Loucy (cell line): ENCODE measurements at regions not wholly inside any gene's neighbourhood (a gene's known extent, or its start where the extent isn't known, plus 50 kb on each side); places are given as distances from the start of the nearest gene placed in this dataset.

Experiments
- H2AFZ ChIP-seq: fragments of 200-600 bp; sonication (generic); 2 replicates; pipeline ENCODE4 v1.6.0; 2016; ENCODE audit warnings: antibody characterized with exemption, mild to moderate bottlenecking, low read length, moderate library complexity
- H3F3A ChIP-seq: fragments of 200-600 bp; 2 replicates; pipeline ENCODE4 v1.6.0; 2016; ENCODE audit warnings: antibody characterized with exemption, low read depth, mild to moderate bottlenecking
- H3K27me3 ChIP-seq: fragments of 200-600 bp; sonication (generic); 2 replicates; pipeline ENCODE4 v1.6.1; 2014; ENCODE audit warnings: low read length, mild to moderate bottlenecking; ENCODE audit not compliant: insufficient read depth, poor library complexity, severe bottlenecking
- H3K36me3 ChIP-seq: fragments of 200-600 bp; sonication (generic); 2 replicates; pipeline ENCODE4 v1.6.1; 2016; ENCODE audit warnings: low read length; ENCODE audit not compliant: insufficient read depth
- H3K4me1 ChIP-seq: fragments of 200-600 bp; sonication (generic); 2 replicates; pipeline ENCODE4 v1.5.1; 2014; ENCODE audit warnings: low read length, mild to moderate bottlenecking; ENCODE audit not compliant: insufficient read depth, poor library complexity, severe bottlenecking
- H3K4me2 ChIP-seq: fragments of 200-600 bp; sonication (generic); 2 replicates; pipeline ENCODE4 v1.6.0; 2014; ENCODE audit warnings: antibody characterized with exemption, low read length, low read depth, mild to moderate bottlenecking; ENCODE audit not compliant: poor library complexity, severe bottlenecking
- H3K4me3 ChIP-seq: fragments of 200-600 bp; sonication (generic); 2 replicates; pipeline ENCODE4 v1.5.1; 2014; ENCODE audit warnings: low read length, mild to moderate bottlenecking, mixed read lengths; ENCODE audit not compliant: poor library complexity, severe bottlenecking
- H3K79me2 ChIP-seq: fragments of 200-600 bp; sonication (generic); 2 replicates; pipeline ENCODE4 v1.6.1; 2014; ENCODE audit warnings: low read length; ENCODE audit not compliant: insufficient read depth
- H3K9ac ChIP-seq: fragments of 200-600 bp; sonication (generic); 2 replicates; pipeline ENCODE4 v1.6.0; 2014; ENCODE audit warnings: mild to moderate bottlenecking, low read depth, low read length, moderate library complexity; ENCODE audit not compliant: poor library complexity, severe bottlenecking
- H3K9me2 ChIP-seq: fragments of 200-600 bp; sonication (generic); replicated peaks from 2 replicates; pipeline ENCODE4 v1.6.1; 2016; ENCODE audit warnings: low read depth, low read length, mixed read lengths
- H3K9me3 ChIP-seq: fragments of 200-600 bp; sonication (generic); 2 replicates; pipeline ENCODE4 v1.6.1; 2014; ENCODE audit warnings: mild to moderate bottlenecking, antibody characterized with exemption, low read length, low read depth; ENCODE audit not compliant: insufficient read depth
- H4K20me1 ChIP-seq: fragments of 200-600 bp; sonication (generic); 2 replicates; pipeline ENCODE4 v1.6.0; 2014; ENCODE audit warnings: antibody characterized with exemption, low read length, mild to moderate bottlenecking; ENCODE audit not compliant: insufficient read depth, poor library complexity, severe bottlenecking
- EZH2phosphoT487 ChIP-seq: fragments of 200-600 bp; IDR thresholded peaks from 2 replicates; pipeline ENCODE4 v1.6.1; 2018; ENCODE audit warnings: antibody characterized with exemption, mild to moderate bottlenecking, moderate library complexity, borderline replicate concordance
- TF ChIP-seq, protein P1 (sequence below): fragments of 200-600 bp; sonication (generic); conservative IDR thresholded peaks from 2 replicates; pipeline ENCODE4 v1.5.1; 2014; ENCODE audit warnings: mild to moderate bottlenecking, antibody characterized with exemption, low read length

DNA sequence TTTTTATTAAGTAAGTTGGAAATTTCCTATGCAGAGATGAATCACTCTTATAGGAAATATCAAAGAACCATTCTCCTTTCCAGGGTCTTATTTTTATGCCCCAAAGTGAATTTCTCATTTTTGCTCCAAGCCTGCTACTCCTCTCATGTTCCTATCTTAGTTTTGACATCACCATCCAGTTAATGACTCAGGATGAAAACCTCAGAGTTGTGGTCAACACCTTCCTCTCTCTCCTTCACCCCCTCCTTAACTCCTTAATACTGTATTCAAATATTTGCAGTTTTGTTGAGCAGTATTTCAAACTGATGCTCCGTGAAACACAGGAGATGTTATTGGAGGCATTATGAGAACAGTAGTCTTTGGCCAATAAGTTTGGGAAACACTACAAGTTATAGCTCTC is 64.1 kb downstream of the NRN1 start:
- H4K20me1 ChIP-seq, result no peaks in the 10 kb centered on the region
- no peaks in the 10 kb centered on the region for H3K4me1 ChIP-seq
- no peak overlapping the region for H3K4me2 ChIP-seq
- no peaks in the 10 kb centered on the region for H3K79me2 ChIP-seq
- no peak for TF ChIP-seq EZH2phosphoT487
- TF ChIP-seq, protein P1, sequence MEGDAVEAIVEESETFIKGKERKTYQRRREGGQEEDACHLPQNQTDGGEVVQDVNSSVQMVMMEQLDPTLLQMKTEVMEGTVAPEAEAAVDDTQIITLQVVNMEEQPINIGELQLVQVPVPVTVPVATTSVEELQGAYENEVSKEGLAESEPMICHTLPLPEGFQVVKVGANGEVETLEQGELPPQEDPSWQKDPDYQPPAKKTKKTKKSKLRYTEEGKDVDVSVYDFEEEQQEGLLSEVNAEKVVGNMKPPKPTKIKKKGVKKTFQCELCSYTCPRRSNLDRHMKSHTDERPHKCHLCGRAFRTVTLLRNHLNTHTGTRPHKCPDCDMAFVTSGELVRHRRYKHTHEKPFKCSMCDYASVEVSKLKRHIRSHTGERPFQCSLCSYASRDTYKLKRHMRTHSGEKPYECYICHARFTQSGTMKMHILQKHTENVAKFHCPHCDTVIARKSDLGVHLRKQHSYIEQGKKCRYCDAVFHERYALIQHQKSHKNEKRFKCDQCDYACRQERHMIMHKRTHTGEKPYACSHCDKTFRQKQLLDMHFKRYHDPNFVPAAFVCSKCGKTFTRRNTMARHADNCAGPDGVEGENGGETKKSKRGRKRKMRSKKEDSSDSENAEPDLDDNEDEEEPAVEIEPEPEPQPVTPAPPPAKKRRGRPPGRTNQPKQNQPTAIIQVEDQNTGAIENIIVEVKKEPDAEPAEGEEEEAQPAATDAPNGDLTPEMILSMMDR, result no peak
- H3K9me3 ChIP-seq, result peaks cover 8% of the 10 kb centered on the region; the same call in 1 of the 2 replicates
- H3K27me3 ChIP-seq, result peaks cover under 1% of the 10 kb centered on the region
- H2AFZ ChIP-seq, result no peak overlapping the region
- no peaks in the 10 kb centered on the region for H3K36me3 ChIP-seq
- no peak overlapping the region for H3K4me3 ChIP-seq
- no peaks in the 10 kb centered on the region for H3K9me2 ChIP-seq
- H3F3A ChIP-seq, result no peaks in the 10 kb centered on the region
- H3K9ac ChIP-seq, result no peak overlapping the region

DNA sequence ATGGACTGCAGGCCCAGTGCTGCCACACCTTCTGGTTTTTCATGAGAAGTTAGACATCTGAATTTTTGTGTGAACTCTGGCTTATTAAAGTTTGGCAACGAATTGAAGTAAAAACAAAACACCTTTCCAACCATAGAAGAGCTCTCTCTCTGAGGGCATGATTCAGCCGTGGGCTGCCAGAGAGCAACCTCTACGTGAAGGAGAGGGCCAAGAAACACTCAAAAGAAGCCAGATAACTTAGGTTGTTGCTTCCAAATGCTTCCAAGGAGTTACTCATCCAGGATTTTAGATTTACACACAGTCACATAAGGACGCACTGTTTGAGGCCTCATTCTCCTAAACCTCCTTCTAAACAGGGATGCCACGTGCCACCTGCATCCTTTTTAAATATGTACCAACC is 65.5 kb downstream of the NRN1 start:
- Histone ChIP-seq H3K4me1 (no peaks in the 10 kb centered on the region), H3K36me3 (no peaks in the 10 kb centered on the region), H2AFZ (no peak overlapping the region), H3K9ac (no peak overlapping the region), H3F3A (no peaks in the 10 kb centered on the region), H3K27me3 (no peaks in the 10 kb centered on the region), H3K79me2 (no peaks in the 10 kb centered on the region), H3K9me2 (no peaks in the 10 kb centered on the region), H3K9me3 (peaks cover 8% of the 10 kb centered on the region; the same call in 1 of the 2 replicates), H3K4me2 (no peak overlapping the region), H4K20me1 (no peaks in the 10 kb centered on the region), H3K4me3 (no peak overlapping the region)
- TF ChIP-seq, protein P1, result no peak
- no peak for TF ChIP-seq EZH2phosphoT487

GRCh38 chr6:5938934-5939333 is 67.8 kb downstream of the NRN1 start:
- Histone ChIP-seq H3K9me3 (no peaks in the 10 kb centered on the region; the same call in 1 of the 2 replicates), H3K4me1 (no peaks in the 10 kb centered on the region), H3K27me3 (no peaks in the 10 kb centered on the region), H3F3A (no peaks in the 10 kb centered on the region), H3K9ac (no peak overlapping the region), H3K79me2 (no peaks in the 10 kb centered on the region), H3K9me2 (no peaks in the 10 kb centered on the region), H2AFZ (no peak overlapping the region), H3K4me2 (no peak overlapping the region), H3K36me3 (no peaks in the 10 kb centered on the region), H3K4me3 (no peak overlapping the region), H4K20me1 (no peaks in the 10 kb centered on the region)
- no peak for TF ChIP-seq EZH2phosphoT487
- TF ChIP-seq, protein P1, result no peak
